ENCODE measurements at regions not wholly inside any gene's neighbourhood (a gene's known extent, or its start where the extent isn't known, plus 50 kb on each side); places are given as distances from the start of the nearest gene placed in this dataset.
"Not testable (repeated sequence)": the region's sequence is repeated elsewhere in the genome, so short reads cannot be mapped to it uniquely, and the experiment has no call there.

DNA sequence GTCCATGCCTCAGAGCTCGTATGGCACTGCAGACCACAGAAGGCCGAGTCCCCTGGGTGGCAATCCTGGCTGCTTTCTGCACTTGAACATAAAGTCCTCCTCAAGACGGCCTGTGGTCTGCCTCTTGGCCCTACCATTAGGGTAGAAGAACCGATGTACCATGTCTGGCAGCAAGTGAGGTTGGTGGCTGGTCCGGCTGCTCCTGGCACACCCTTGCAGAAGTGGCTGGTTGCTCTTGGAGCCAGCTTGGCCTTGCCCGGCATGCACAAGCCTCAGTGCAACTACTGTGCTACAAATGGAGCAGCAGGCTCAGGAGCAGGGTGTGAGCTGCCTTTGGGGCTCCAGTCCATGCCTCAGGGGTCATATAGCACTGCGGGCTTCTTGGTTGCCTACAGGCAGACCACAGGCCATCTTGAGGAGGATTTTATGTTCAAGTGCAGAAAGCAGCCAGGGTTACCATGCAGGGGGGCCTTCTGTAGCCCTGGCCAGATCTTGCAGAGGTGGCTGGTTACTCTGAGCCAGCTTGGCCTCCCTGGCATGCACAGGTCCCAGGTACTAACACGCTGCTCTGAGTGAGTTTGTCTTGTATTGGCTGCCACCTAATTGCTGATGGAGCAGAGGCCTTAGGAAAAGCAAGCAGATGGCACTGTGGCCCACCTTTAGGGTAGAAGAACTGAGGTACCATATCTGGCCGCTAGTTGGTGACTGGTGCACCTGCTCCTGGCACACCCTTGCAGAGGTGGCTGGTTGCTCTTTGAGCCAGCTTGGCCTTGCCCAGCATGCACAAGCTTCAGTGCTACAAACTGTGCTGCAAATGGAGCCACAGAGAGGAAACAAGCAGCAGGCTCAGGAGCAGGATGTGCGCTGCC, 106.4 kb downstream of the CCDC74A start:
- H3K9me3 ChIP-seq; DNase-seq (ENCODE audit: extremely low spot score in 2 of 2); H3K36me3 ChIP-seq; H3K27me3 ChIP-seq; H3K4me3 ChIP-seq; H3K4me1 ChIP-seq; H3K27ac ChIP-seq; intact Hi-C loops (cut with DNase I): not testable (repeated sequence)

DNA sequence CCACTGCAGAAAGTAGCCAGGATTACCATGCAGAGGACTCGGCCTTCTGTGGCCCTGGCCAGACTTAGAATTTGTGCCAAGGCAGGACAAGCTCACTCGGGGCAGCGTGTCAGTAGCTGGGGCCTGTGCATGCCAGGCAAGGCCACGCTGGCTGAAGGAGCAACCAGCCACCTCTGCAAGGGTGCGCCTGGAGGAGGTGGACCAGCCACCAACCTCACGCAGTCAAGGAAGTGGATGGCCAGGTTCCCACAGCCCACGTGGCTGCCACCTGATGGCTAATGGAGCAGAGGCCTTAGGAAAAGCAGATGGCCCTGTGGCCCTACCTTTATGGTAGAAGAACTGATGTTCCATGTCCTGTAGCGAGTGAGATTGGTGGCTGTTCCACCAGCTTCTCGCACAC, 107.9 kb downstream of the CCDC74A start:
- Histone ChIP-seq H3K27me3 (no peaks in the 10 kb centered on the region), H3K9me3 (no peaks in the 10 kb centered on the region), H3K27ac (no peak overlapping the region), H3K36me3 (no peaks in the 10 kb centered on the region), H3K4me1 (no peaks in the 10 kb centered on the region), H3K4me3 (no peak overlapping the region)
- TF ChIP-seq POLR2A (IDR thresholded peaks at IDR 0.05) (no peak), POLR2AphosphoS5 (IDR thresholded peaks at IDR 0.05; ENCODE audit: insufficient read depth in 1 of 2, low read depth in 1 of 2) (no peak)
- TF ChIP-seq, protein P1, sequence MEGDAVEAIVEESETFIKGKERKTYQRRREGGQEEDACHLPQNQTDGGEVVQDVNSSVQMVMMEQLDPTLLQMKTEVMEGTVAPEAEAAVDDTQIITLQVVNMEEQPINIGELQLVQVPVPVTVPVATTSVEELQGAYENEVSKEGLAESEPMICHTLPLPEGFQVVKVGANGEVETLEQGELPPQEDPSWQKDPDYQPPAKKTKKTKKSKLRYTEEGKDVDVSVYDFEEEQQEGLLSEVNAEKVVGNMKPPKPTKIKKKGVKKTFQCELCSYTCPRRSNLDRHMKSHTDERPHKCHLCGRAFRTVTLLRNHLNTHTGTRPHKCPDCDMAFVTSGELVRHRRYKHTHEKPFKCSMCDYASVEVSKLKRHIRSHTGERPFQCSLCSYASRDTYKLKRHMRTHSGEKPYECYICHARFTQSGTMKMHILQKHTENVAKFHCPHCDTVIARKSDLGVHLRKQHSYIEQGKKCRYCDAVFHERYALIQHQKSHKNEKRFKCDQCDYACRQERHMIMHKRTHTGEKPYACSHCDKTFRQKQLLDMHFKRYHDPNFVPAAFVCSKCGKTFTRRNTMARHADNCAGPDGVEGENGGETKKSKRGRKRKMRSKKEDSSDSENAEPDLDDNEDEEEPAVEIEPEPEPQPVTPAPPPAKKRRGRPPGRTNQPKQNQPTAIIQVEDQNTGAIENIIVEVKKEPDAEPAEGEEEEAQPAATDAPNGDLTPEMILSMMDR (IDR thresholded peaks at IDR 0.05), result no peak
- DNase-seq (ENCODE audit: extremely low spot score in 2 of 2), result no peak
- intact Hi-C loops (cut with DNase I), result no loop called here

DNA sequence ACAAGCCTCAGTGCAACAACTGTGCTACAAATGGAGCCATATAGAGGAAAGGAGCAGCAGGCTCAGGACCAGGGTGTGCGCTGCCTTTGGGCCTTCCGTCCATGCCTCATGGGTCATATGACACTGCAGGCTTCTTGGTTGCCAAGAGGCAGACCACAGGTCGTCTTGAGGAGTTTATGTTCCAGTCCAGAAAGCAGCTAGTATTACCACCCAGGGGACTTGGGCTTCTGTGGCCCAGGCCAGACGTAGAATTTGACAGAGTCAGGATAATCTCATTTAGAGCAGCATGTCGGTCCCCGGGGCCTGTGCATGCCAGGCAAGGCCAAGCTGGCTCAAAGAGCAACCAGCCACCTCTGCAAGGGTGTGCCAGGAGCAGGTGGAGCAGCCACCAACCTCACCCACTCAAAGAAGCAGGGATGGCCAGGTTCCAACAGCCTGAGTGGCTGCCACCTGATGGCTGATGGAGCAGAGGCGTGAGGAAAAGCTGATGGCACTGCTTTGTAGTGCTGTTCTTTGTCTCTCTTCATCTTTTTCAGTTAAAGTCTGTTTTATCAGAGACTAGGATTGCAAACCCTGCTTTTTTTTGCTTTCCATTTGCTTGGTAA, 109.1 kb downstream of the CCDC74A start:
- intact Hi-C loops (cut with DNase I); H3K4me3 ChIP-seq; H3K36me3 ChIP-seq; H3K4me1 ChIP-seq; H3K9me3 ChIP-seq; DNase-seq (ENCODE audit: extremely low spot score in 2 of 2); H3K27ac ChIP-seq; H3K27me3 ChIP-seq: not testable (repeated sequence)

DNA sequence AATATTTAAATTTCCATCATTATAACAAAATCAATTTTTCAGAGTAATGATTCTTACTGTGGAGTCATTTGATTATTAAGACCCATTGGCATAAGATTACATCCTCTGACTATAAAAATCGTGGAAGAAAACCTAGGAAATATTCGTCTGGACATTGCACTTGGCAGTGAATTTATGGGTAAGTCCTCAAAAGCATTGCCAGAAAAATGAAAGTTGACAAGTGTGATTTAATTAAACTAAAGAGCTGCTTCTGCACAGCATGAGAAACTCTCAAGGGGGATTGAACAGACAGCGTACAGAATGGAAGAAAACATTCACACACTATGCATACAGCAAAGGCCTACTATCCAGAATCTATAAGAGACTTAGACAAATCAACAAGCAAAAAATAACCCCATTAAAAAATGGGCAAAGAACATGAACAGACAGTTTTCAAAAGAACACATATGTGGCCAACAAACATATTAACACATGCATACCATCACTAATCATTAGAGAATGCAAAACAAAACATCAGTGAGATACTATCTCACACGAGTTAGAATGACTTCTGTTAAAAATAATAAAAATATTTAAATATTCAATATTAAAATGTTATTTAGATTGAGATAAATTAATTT, 111.4 kb downstream of the CCDC74A start:
- H3K36me3 ChIP-seq; H3K4me1 ChIP-seq; H3K9me3 ChIP-seq; intact Hi-C loops (cut with DNase I); H3K27me3 ChIP-seq; DNase-seq (ENCODE audit: extremely low spot score in 2 of 2); H3K4me3 ChIP-seq; H3K27ac ChIP-seq: not testable (repeated sequence)

DNA sequence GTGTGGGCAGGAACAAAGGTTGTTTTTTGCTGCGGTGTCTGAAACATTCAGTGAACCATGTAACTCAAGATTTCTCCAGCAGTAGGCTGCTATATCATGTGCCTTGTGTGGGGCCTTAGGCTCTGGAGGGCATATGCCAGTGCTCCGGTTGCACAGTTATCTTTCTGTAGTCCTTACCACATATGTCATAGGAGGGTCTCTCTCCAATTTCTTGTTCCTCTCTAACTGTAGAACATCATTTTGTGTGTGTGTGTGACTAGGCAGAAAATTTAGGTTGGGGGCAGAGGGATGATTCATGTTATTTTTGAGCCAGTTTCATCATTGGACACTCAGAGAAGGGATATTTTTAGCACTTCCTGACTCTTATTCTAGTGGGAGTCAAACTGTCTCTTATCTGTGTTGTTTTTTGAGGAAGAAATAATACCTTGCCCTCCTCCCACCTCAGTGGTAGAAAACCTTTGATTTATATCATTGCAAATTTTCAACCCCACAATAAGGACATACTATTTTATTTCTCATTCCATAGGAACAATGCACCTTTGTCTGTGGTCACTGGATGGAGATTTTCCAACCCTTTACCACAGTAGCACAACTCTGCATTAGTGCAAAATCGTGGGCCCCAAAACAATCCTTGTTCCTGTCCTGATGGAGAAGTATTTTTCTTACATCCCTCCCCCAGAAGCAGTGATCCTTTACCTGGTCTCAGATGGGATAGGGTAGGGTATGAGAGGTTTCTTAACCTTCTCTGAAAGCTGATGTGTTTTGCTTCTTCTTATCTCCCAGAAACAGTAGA, 113.9 kb downstream of the CCDC74A start:
- TF ChIP-seq POLR2A (IDR thresholded peaks at IDR 0.05), result no peak
- TF ChIP-seq, protein P1 (IDR thresholded peaks at IDR 0.05), result no peak
- TF ChIP-seq POLR2AphosphoS5 (IDR thresholded peaks at IDR 0.05; ENCODE audit: insufficient read depth in 1 of 2, low read depth in 1 of 2), result no peak
- no peaks in the 10 kb centered on the region for H3K4me1 ChIP-seq
- intact Hi-C loops (cut with DNase I), result no loop called here
- no peak overlapping the region for H3K27ac ChIP-seq
- no peak overlapping the region for H3K4me3 ChIP-seq
- H3K27me3 ChIP-seq, result no peaks in the 10 kb centered on the region
- no peaks in the 10 kb centered on the region for H3K36me3 ChIP-seq
- H3K9me3 ChIP-seq, result no peaks in the 10 kb centered on the region
- no peak for DNase-seq (ENCODE audit: extremely low spot score in 2 of 2)

DNA sequence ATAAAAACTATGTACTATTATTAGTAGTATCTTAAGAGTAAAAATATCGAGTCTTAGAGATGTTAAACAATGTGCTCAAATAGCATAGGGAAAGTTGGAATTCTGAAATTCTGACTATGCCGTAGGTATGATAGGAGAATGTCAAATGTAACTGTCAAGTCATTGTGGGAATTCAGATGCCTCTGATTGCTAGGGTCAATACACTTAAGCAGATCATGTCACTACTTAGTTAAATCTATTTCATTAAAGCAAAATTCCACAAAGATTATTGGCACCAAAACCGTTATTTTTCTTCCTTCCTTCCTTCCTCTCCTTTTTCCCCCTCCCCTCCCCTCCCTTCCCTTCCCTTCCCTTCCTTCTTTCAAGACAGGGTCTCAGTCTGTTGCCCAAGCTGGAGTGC, 115.5 kb downstream of the CCDC74A start:
- intact Hi-C loops (cut with DNase I); DNase-seq (ENCODE audit: extremely low spot score in 2 of 2); H3K36me3 ChIP-seq; H3K4me3 ChIP-seq; H3K4me1 ChIP-seq; H3K27ac ChIP-seq; H3K27me3 ChIP-seq; H3K9me3 ChIP-seq: not testable (repeated sequence)
